ENCODE measurements at regions not wholly inside any gene's neighbourhood (a gene's known extent, or its start where the extent isn't known, plus 50 kb on each side); places are given as distances from the start of the nearest gene placed in this dataset.

GRCh38 chr20:7571521-7572055 lies 368.7 kb downstream of the HAO1 start:
- Histone ChIP-seq H3F3A (ENCODE audit: low read depth) (no peaks in the 10 kb centered on the region), H3K36me3 (ENCODE audit: insufficient read depth, low read length) (no peaks in the 10 kb centered on the region), H3K4me1 (ENCODE audit: insufficient read depth, low read length, poor library complexity, severe bottlenecking) (no peaks in the 10 kb centered on the region), H3K9ac (ENCODE audit: low read depth, low read length, poor library complexity, severe bottlenecking) (no peak overlapping the region), H3K9me3 (ENCODE audit: insufficient read depth, low read depth, low read length) (no peaks in the 10 kb centered on the region), H3K4me2 (ENCODE audit: low read depth, low read length, poor library complexity, severe bottlenecking) (no peak overlapping the region), H3K4me3 (ENCODE audit: low read length, poor library complexity, severe bottlenecking) (no peak overlapping the region), H3K9me2 (replicated peaks; ENCODE audit: low read depth, low read length) (no peaks in the 10 kb centered on the region), H4K20me1 (ENCODE audit: insufficient read depth, low read length, poor library complexity, severe bottlenecking) (no peaks in the 10 kb centered on the region), H3K27me3 (ENCODE audit: insufficient read depth, low read length, poor library complexity, severe bottlenecking) (no peaks in the 10 kb centered on the region), H3K79me2 (ENCODE audit: insufficient read depth, low read length) (no peaks in the 10 kb centered on the region), H2AFZ (ENCODE audit: low read length) (no peak overlapping the region)
- no peak for TF ChIP-seq EZH2phosphoT487 (IDR thresholded peaks at IDR 0.05; ENCODE audit: borderline replicate concordance)
- TF ChIP-seq, protein P1, sequence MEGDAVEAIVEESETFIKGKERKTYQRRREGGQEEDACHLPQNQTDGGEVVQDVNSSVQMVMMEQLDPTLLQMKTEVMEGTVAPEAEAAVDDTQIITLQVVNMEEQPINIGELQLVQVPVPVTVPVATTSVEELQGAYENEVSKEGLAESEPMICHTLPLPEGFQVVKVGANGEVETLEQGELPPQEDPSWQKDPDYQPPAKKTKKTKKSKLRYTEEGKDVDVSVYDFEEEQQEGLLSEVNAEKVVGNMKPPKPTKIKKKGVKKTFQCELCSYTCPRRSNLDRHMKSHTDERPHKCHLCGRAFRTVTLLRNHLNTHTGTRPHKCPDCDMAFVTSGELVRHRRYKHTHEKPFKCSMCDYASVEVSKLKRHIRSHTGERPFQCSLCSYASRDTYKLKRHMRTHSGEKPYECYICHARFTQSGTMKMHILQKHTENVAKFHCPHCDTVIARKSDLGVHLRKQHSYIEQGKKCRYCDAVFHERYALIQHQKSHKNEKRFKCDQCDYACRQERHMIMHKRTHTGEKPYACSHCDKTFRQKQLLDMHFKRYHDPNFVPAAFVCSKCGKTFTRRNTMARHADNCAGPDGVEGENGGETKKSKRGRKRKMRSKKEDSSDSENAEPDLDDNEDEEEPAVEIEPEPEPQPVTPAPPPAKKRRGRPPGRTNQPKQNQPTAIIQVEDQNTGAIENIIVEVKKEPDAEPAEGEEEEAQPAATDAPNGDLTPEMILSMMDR (conservative IDR thresholded peaks at IDR 0.05; ENCODE audit: low read length): no peak

- Histone ChIP-seq H4K20me1 (ENCODE audit: insufficient read depth, low read length, poor library complexity, severe bottlenecking) (no peaks in the 10 kb centered on the region), H3K9ac (ENCODE audit: low read depth, low read length, poor library complexity, severe bottlenecking) (no peak overlapping the region), H3K4me2 (ENCODE audit: low read depth, low read length, poor library complexity, severe bottlenecking) (no peak overlapping the region), H3K79me2 (ENCODE audit: insufficient read depth, low read length) (no peaks in the 10 kb centered on the region), H2AFZ (ENCODE audit: low read length) (no peak overlapping the region), H3K27me3 (ENCODE audit: insufficient read depth, low read length, poor library complexity, severe bottlenecking) (no peaks in the 10 kb centered on the region), H3K36me3 (ENCODE audit: insufficient read depth, low read length) (no peaks in the 10 kb centered on the region), H3K9me3 (ENCODE audit: insufficient read depth, low read depth, low read length) (no peaks in the 10 kb centered on the region), H3K4me3 (ENCODE audit: low read length, poor library complexity, severe bottlenecking) (no peak overlapping the region), H3K4me1 (ENCODE audit: insufficient read depth, low read length, poor library complexity, severe bottlenecking) (no peaks in the 10 kb centered on the region), H3F3A (ENCODE audit: low read depth) (no peaks in the 10 kb centered on the region), H3K9me2 (replicated peaks; ENCODE audit: low read depth, low read length) (no peaks in the 10 kb centered on the region)
- no peak for TF ChIP-seq EZH2phosphoT487 (IDR thresholded peaks at IDR 0.05; ENCODE audit: borderline replicate concordance)
- TF ChIP-seq, protein P1 (conservative IDR thresholded peaks at IDR 0.05; ENCODE audit: low read length): no peak
These were observed 360.4 kb downstream of the HAO1 start for GRCh38 chr20:7579888-7580287.

- no peak overlapping the region for H3K4me2 ChIP-seq (ENCODE audit: low read depth, low read length, poor library complexity, severe bottlenecking)
- no peaks in the 10 kb centered on the region for H3K79me2 ChIP-seq (ENCODE audit: insufficient read depth, low read length)
- no peaks in the 10 kb centered on the region for H3K27me3 ChIP-seq (ENCODE audit: insufficient read depth, low read length, poor library complexity, severe bottlenecking)
- H3K4me3 ChIP-seq (ENCODE audit: low read length, poor library complexity, severe bottlenecking): no peak overlapping the region
- no peaks in the 10 kb centered on the region for H3K9me2 ChIP-seq (replicated peaks; ENCODE audit: low read depth, low read length)
- H3K9me3 ChIP-seq (ENCODE audit: insufficient read depth, low read depth, low read length): no peaks in the 10 kb centered on the region
- no peak overlapping the region for H3K9ac ChIP-seq (ENCODE audit: low read depth, low read length, poor library complexity, severe bottlenecking)
- no peaks in the 10 kb centered on the region for H4K20me1 ChIP-seq (ENCODE audit: insufficient read depth, low read length, poor library complexity, severe bottlenecking)
- H3K36me3 ChIP-seq (ENCODE audit: insufficient read depth, low read length): no peaks in the 10 kb centered on the region
- no peaks in the 10 kb centered on the region for H3F3A ChIP-seq (ENCODE audit: low read depth)
- no peaks in the 10 kb centered on the region for H3K4me1 ChIP-seq (ENCODE audit: insufficient read depth, low read length, poor library complexity, severe bottlenecking)
- TF ChIP-seq EZH2phosphoT487 (IDR thresholded peaks at IDR 0.05; ENCODE audit: borderline replicate concordance): no peak
- TF ChIP-seq, protein P1 (conservative IDR thresholded peaks at IDR 0.05; ENCODE audit: low read length): no peak
- H2AFZ ChIP-seq (ENCODE audit: low read length): no peak overlapping the region
These were observed 355.1 kb downstream of the HAO1 start for GRCh38 chr20:7585126-7585679.
